ENCODE measurements at regions not wholly inside any gene's neighbourhood (a gene's known extent, or its start where the extent isn't known, plus 50 kb on each side); places are given as distances from the start of the nearest gene placed in this dataset.

DNA sequence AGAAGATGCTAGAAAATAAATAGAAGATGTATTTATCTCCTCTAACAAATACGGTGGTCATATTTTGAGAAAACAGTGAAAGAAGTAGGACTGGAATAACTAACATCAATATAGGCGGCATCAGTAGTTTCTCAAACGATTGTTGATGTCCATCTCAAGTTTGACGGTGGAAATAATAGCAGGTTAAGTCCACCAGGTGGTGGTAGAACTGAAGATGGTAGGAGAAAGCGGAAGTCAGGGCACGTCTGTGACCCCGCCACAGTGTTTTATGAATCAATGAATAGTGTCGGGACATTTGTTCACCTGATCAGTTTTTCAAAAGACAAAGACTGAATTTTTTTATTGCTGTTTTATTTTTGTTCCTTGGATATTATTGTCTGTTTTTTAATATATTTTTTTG lies 706.4 kb upstream of the SLC10A2 start:
- DNase-seq (ENCODE audit: low read depth, low spot score) = no peak
- H3K4me3 ChIP-seq (ENCODE audit: low read depth, low read length) = no peak overlapping the region
- peak; percentile 10 for TF ChIP-seq CTCF (IDR thresholded peaks at IDR 0.05; ENCODE audit: low read depth, low read length)
- in situ Hi-C loops (cut with HindIII; ENCODE audit: low sequenced_read_pairs) = no loop called here

DNA sequence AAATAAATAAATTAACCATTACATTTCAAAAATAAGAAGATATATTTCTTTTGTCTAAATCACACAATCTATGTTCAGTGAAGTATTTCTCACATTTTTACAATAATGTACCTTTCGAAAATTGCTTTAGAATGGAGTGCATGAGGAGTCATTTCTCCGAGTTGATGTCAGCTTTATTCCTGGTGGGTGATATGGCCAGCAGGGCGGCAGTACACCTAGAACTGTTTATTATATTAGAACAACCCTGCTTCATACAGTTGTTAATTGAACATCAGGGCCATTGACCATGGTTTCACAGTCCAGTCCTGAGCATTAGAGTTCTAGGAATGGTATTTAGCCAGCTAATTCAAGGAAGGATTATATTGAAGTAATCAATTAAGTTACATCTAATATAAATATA lies 696.3 kb upstream of the SLC10A2 start:
- no peak for DNase-seq (ENCODE audit: low read depth, low spot score)
- in situ Hi-C loops (cut with HindIII; ENCODE audit: low sequenced_read_pairs) = no loop called here
- TF ChIP-seq CTCF (IDR thresholded peaks at IDR 0.05; ENCODE audit: low read depth, low read length) = no peak
- no peak overlapping the region for H3K4me3 ChIP-seq (ENCODE audit: low read depth, low read length)

GRCh38 chr13:103759361-103759760 lies 693.1 kb upstream of the SLC10A2 start:
- in situ Hi-C loops (cut with HindIII; ENCODE audit: low sequenced_read_pairs) = no loop called here
- no peak overlapping the region for H3K4me3 ChIP-seq (ENCODE audit: low read depth, low read length)
- DNase-seq (ENCODE audit: low read depth, low spot score) = no peak
- TF ChIP-seq CTCF (IDR thresholded peaks at IDR 0.05; ENCODE audit: low read depth, low read length) = no peak

GRCh38 chr13:103758222-103758621 lies 692.0 kb upstream of the SLC10A2 start:
- TF ChIP-seq CTCF (IDR thresholded peaks at IDR 0.05; ENCODE audit: low read depth, low read length) = no peak
- no peak overlapping the region for H3K4me3 ChIP-seq (ENCODE audit: low read depth, low read length)
- DNase-seq (ENCODE audit: low read depth, low spot score) = no peak
- in situ Hi-C loops (cut with HindIII; ENCODE audit: low sequenced_read_pairs) = no loop called here

- TF ChIP-seq CTCF (IDR thresholded peaks at IDR 0.05; ENCODE audit: low read depth, low read length) = no peak
- no peak for DNase-seq (ENCODE audit: low read depth, low spot score)
- H3K4me3 ChIP-seq (ENCODE audit: low read depth, low read length) = no peak overlapping the region
- in situ Hi-C loops (cut with HindIII; ENCODE audit: low sequenced_read_pairs) = no loop called here
Measured at GRCh38 chr13:103757361-103757760, 691.1 kb upstream of the SLC10A2 start.

GRCh38 chr13:103754783-103755182 lies 688.6 kb upstream of the SLC10A2 start:
- no peak for TF ChIP-seq CTCF (IDR thresholded peaks at IDR 0.05; ENCODE audit: low read depth, low read length)
- H3K4me3 ChIP-seq (ENCODE audit: low read depth, low read length) = no peak overlapping the region
- no peak for DNase-seq (ENCODE audit: low read depth, low spot score)
- in situ Hi-C loops (cut with HindIII; ENCODE audit: low sequenced_read_pairs) = no loop called here

- no peak for DNase-seq (ENCODE audit: low read depth, low spot score)
- H3K4me3 ChIP-seq (ENCODE audit: low read depth, low read length) = no peak overlapping the region
- in situ Hi-C loops (cut with HindIII; ENCODE audit: low sequenced_read_pairs) = no loop called here
- no peak for TF ChIP-seq CTCF (IDR thresholded peaks at IDR 0.05; ENCODE audit: low read depth, low read length)
Measured at GRCh38 chr13:103734837-103735236, 668.6 kb upstream of the SLC10A2 start.

Data from astrocyte of the spinal cord (primary cell).